Activated CD8-positive, alpha-beta T cell treated with anti-CD3 and anti-CD28 coated beads for 36 hours (primary cell): ENCODE measurements at regions not wholly inside any gene's neighbourhood (a gene's known extent, or its start where the extent isn't known, plus 50 kb on each side); places are given as distances from the start of the nearest gene placed in this dataset.

ENCODE experiments used
- ATAC-seq: fragments of 200-7000 bp; cut with Tn5 transposase; one replicate; pipeline ENCODE4 v1.10.0; 2021; ENCODE audit warnings: mild to moderate bottlenecking, moderate library complexity
- CTCF ChIA-PET: fragments of 350-600 bp; sonication (Branson Sonifier 250); formaldehyde crosslinking; loops from one replicate; lab custom pipeline; 2021; ENCODE audit warnings: antibody characterized with exemption; lab: Charles Lee
- POLR2A ChIA-PET: fragments of 350-600 bp; sonication (Branson Sonifier 250); formaldehyde crosslinking; loops from one replicate; lab custom pipeline; 2021; ENCODE audit warnings: antibody characterized with exemption; lab: Charles Lee
- DNase-seq: peaks from one replicate; pipeline ENCODE4 v3.0.0-alpha.2; 2020
- H3K27ac Mint-ChIP-seq: one replicate; pipeline ENCODE4 v1.8.0; 2021; ENCODE audit warnings: mild to moderate bottlenecking, mixed read lengths
- H3K27me3 Mint-ChIP-seq: one replicate; pipeline ENCODE4 v1.8.0; 2021; ENCODE audit warnings: mixed read lengths
- H3K36me3 Mint-ChIP-seq: one replicate; pipeline ENCODE4 v1.8.0; 2021; ENCODE audit warnings: low read depth, mixed read lengths
- H3K4me1 Mint-ChIP-seq: one replicate; pipeline ENCODE4 v1.8.0; 2021; ENCODE audit warnings: low read depth, mixed read lengths
- H3K4me3 Mint-ChIP-seq: one replicate; pipeline ENCODE4 v1.8.0; 2021; ENCODE audit warnings: mild to moderate bottlenecking, moderate library complexity, mixed read lengths
- H3K9me3 Mint-ChIP-seq: one replicate; pipeline ENCODE4 v1.8.0; 2021; ENCODE audit warnings: mixed read lengths
- CTCF ChIP-seq: fragments of 200-600 bp; IDR thresholded peaks from one replicate; pipeline ENCODE4 v1.8.0; 2022; ENCODE audit warnings: antibody characterized with exemption, mild to moderate bottlenecking
- intact Hi-C: fragments of 100-400 bp; cut with micrococcal nuclease; formaldehyde crosslinking; loops from one replicate; pipeline ENCODE4 v1.10.0; 2022

GRCh38 chr2:147550995-147551731, 293.7 kb upstream of the ACVR2A start:
- ChIA-PET CTCF (no interaction called here), POLR2A (no interaction called here)
- DNase-seq (no peak), ATAC-seq (no peak)
- intact Hi-C loops, result no loop called here
- Mint-ChIP-seq H3K4me3 (no peak overlapping the region), H3K9me3 (no peaks in the 10 kb centered on the region), H3K4me1 (no peaks in the 10 kb centered on the region), H3K27me3 (peaks cover 2% of the 10 kb centered on the region), H3K36me3 (no peaks in the 10 kb centered on the region), H3K27ac (no peak overlapping the region)
- no peak for TF ChIP-seq CTCF

GRCh38 chr2:147549054-147549453, 295.8 kb upstream of the ACVR2A start:
- Mint-ChIP-seq H3K27me3 (peaks cover 2% of the 10 kb centered on the region), H3K9me3 (no peaks in the 10 kb centered on the region), H3K4me1 (no peaks in the 10 kb centered on the region), H3K4me3 (no peak overlapping the region), H3K36me3 (no peaks in the 10 kb centered on the region), H3K27ac (no peak overlapping the region)
- ChIA-PET CTCF (interaction anchor here (1.1 to 1.6 kb wide), 2 partner anchors 9 to 11 kb away, joined by 3 read pairs; no protein-coding TSS in a partner anchor), POLR2A (no interaction called here)
- TF ChIP-seq CTCF, result no peak
- intact Hi-C loops, result no loop called here
- ATAC-seq (no peak), DNase-seq (no peak)

- Mint-ChIP-seq H3K27ac (no peak overlapping the region), H3K27me3 (no peaks in the 10 kb centered on the region), H3K4me3 (no peak overlapping the region), H3K36me3 (no peaks in the 10 kb centered on the region), H3K4me1 (no peaks in the 10 kb centered on the region), H3K9me3 (no peaks in the 10 kb centered on the region)
- DNase-seq (no peak), ATAC-seq (no peak)
- intact Hi-C loops, result no loop called here
- ChIA-PET CTCF (interaction anchor here (0.6 to 1.6 kb wide), 3 partner anchors 8 to 65 kb away, joined by 3 to 4 read pairs (median 3); no protein-coding TSS in a partner anchor), POLR2A (no interaction called here)
- no peak for TF ChIP-seq CTCF
These were observed 296.4 kb upstream of the ACVR2A start for GRCh38 chr2:147548451-147548850.

GRCh38 chr2:147547440-147547839, 297.4 kb upstream of the ACVR2A start:
- Mint-ChIP-seq H3K9me3 (no peaks in the 10 kb centered on the region), H3K27ac (no peak overlapping the region), H3K36me3 (no peaks in the 10 kb centered on the region), H3K4me3 (no peak overlapping the region), H3K27me3 (no peaks in the 10 kb centered on the region), H3K4me1 (no peaks in the 10 kb centered on the region)
- ATAC-seq (no peak), DNase-seq (no peak)
- intact Hi-C loops, result no loop called here
- ChIA-PET CTCF (no interaction called here), POLR2A (no interaction called here)
- no peak for TF ChIP-seq CTCF

- H3K4me3 Mint-ChIP-seq, result no peak overlapping the region
- intact Hi-C loops, result no loop called here
- no peak for DNase-seq
- no peak for ATAC-seq
- no peaks in the 10 kb centered on the region for H3K27me3 Mint-ChIP-seq
- H3K27ac Mint-ChIP-seq, result no peak overlapping the region
- no peak for TF ChIP-seq CTCF
- ChIA-PET POLR2A (no interaction called here), CTCF (interaction anchor here (1.2 kb wide), 1 partner anchor 9 kb away, joined by 3 read pairs; no protein-coding TSS in a partner anchor)
- H3K9me3 Mint-ChIP-seq, result no peaks in the 10 kb centered on the region
- no peaks in the 10 kb centered on the region for H3K36me3 Mint-ChIP-seq
- no peaks in the 10 kb centered on the region for H3K4me1 Mint-ChIP-seq
These were observed 298.7 kb upstream of the ACVR2A start for GRCh38 chr2:147546109-147546508.
